Natural killer cell treated with Interleukin-12 subunit alpha and Interleukin-12 subunit beta and Interleukin-15 and Interleukin-18, amount 100 ng/mL, for 72 hours (primary cell): ENCODE measurements at regions not wholly inside any gene's neighbourhood (a gene's known extent, or its start where the extent isn't known, plus 50 kb on each side); places are given as distances from the start of the nearest gene placed in this dataset.

Experiments used
- ATAC-seq, 2 donors: fragments of 150-1000 bp; cut with Tn5 transposase in 1 of 2; sonication (Bioruptor Pico), chemical (Tn5 transposase) in 1 of 2; 2 replicates each; pipeline ENCODE4 v1.10.0; 2021
- DNase-seq: peaks from one replicate; pipeline ENCODE4 v3.0.0; 2022; ENCODE audit warnings: low spot score
- H3K27ac Mint-ChIP-seq, 2 donors: 1 replicate in 1 of 2; 2 replicates in 1 of 2; pipeline ENCODE4 v1.8.0; 2022; ENCODE audit warnings: mixed read lengths in 2 of 2, mild to moderate bottlenecking in 1 of 2, moderate library complexity in 1 of 2
- H3K27me3 Mint-ChIP-seq, 2 donors: 1 replicate in 1 of 2; 2 replicates in 1 of 2; pipeline ENCODE4 v1.8.0; 2022; ENCODE audit warnings: mixed read lengths in 2 of 2
- H3K36me3 Mint-ChIP-seq: one replicate; pipeline ENCODE4 v1.8.0; 2022; ENCODE audit warnings: mixed read lengths
- H3K4me1 Mint-ChIP-seq, 2 donors: 1 replicate in 1 of 2; 2 replicates in 1 of 2; pipeline ENCODE4 v1.8.0; 2022; ENCODE audit warnings: low read depth in 2 of 2, mixed read lengths in 2 of 2, mild to moderate bottlenecking in 1 of 2
- H3K4me3 Mint-ChIP-seq: one replicate; pipeline ENCODE4 v1.8.0; 2022; ENCODE audit warnings: mixed read lengths
- H3K9me3 Mint-ChIP-seq: 2 replicates; pipeline ENCODE4 v1.8.0; 2022; ENCODE audit warnings: mixed read lengths

DNA sequence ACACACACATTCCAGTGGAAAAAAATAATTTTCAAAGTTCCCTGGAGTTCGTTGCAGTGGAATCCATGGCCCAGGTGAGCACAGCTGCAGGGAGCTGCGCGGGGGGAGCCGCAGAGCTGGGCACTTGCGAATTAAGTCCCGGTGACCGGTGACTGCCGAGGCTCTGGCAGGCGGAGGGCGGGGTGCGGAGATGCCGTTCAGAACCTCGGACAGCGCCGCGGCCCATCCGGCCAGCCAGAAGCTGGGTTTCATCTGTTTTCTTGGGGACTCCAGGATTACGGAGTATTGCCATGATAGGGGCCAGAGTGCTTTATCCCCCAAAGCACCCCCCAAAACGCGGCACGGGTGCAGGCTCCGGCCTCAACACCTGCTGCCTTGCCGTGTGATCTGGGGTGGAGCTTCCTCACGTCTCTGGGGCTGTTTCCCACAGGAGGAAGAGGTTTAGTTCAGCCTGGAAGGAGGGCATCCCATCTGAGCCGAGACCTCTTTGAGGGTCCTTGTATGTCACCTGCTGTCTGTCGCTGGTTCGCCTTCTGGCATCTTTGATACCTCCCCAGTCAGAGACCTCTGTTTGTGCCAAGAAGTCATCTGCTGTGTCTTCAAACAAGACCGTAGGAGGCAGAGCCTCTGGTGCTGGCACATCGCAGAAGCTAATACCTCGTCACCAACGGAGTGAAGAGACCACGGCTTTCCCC is 99.4 kb downstream of the YTHDF1 start:
- DNase-seq (peak; percentile 16), ATAC-seq (no peak)
- H3K4me3 Mint-ChIP-seq = no peak overlapping the region
- H3K27me3 Mint-ChIP-seq = peaks cover 22 to 26% of the 10 kb centered on the region in 2 donors
- H3K27ac Mint-ChIP-seq = no peak overlapping the region
- peaks cover 4% of the 10 kb centered on the region for H3K36me3 Mint-ChIP-seq
- no peaks in the 10 kb centered on the region for H3K4me1 Mint-ChIP-seq
- peaks cover 3% of the 10 kb centered on the region for H3K9me3 Mint-ChIP-seq

DNA sequence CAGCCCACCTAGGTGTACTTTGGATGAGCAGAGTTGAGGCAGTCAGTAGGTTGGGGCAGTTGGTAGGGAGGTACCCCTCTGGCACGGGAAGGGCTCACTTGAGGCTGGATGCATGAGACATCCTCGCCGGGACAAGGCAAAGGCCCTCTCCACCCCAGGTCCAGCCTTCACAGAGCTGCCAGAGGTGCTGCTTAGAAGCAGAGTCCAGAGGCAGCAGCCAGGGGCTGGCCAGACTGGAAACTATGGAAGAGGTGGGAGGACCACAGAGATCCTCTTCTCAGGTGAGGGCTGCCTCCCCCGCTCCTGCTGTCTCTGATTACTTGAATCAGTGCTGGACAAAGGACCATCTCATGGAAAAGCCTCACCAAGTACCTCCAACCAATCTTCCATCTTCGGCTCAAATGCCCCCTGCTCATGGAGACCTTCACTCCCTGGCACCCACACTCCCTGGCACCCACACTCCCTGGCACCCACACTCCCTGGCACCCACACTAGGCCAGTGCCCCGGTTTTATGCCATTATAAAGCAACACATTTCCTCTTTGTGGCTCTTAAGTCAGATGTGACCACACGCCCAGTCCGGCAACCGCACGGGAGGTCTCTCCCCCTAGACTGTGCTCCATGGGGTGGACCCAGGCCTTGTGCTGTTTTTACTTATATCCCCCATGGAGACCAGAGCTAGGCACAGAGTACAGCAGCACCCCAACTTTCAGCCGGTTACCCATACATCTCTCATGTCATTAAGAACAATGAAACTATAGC is 100.1 kb downstream of the YTHDF1 start:
- ATAC-seq (no peak), DNase-seq (peak; percentile 57)
- Mint-ChIP-seq H3K36me3 (peaks cover 5% of the 10 kb centered on the region), H3K4me1 (no peaks in the 10 kb centered on the region), H3K9me3 (peaks cover 4% of the 10 kb centered on the region), H3K4me3 (no peak overlapping the region), H3K27me3 (peaks cover 22 to 26% of the 10 kb centered on the region in 2 donors), H3K27ac (no peak overlapping the region)

DNA sequence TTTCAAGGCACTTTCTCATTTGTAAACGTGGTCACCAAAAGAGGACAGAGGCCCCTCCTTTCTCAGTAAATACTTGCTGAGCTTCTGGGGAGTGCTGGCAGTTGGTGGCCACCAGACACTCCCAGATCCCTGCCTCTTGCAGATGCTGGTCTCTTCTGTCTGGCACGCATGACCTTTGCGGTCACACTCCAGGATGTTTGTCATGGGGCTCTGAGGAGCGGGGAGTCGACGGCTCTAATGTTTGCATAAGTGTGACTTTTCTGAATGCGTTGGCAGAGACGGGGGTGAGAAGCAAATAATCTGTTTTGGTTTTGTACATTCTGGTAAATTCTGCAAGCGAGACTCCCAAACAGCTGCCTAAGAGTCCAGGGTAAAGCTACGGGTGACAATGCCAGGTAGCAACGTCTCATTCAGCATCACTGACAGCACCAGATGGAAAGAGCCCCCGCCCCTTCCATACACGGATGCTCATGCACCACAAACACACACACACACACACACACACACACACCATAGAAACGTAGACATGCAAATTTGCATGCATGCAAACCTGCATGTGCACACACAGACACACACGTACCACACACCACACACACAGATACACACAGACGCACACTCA is 101.1 kb downstream of the YTHDF1 start:
- H3K4me1 Mint-ChIP-seq = no peaks in the 10 kb centered on the region
- ATAC-seq = no peak
- DNase-seq = peak; percentile 18
- no peak overlapping the region for H3K27ac Mint-ChIP-seq
- H3K4me3 Mint-ChIP-seq = no peak overlapping the region
- peaks cover 4% of the 10 kb centered on the region for H3K9me3 Mint-ChIP-seq
- H3K27me3 Mint-ChIP-seq = peaks cover 25 to 26% of the 10 kb centered on the region in 2 donors
- peaks cover 5% of the 10 kb centered on the region for H3K36me3 Mint-ChIP-seq

GRCh38 chr20:63114006-63114692 is 101.8 kb downstream of the YTHDF1 start:
- ATAC-seq (no peak), DNase-seq (peak; percentile 29)
- no peak overlapping the region for H3K4me3 Mint-ChIP-seq
- peaks cover 5% of the 10 kb centered on the region for H3K36me3 Mint-ChIP-seq
- peaks cover 4% of the 10 kb centered on the region for H3K9me3 Mint-ChIP-seq
- H3K27ac Mint-ChIP-seq = no peak overlapping the region
- H3K27me3 Mint-ChIP-seq = peaks cover 26% of the 10 kb centered on the region in 2 donors
- H3K4me1 Mint-ChIP-seq = no peaks in the 10 kb centered on the region

GRCh38 chr20:63112491-63113219 is 103.3 kb downstream of the YTHDF1 start:
- H3K27ac Mint-ChIP-seq = no peak overlapping the region
- no peak overlapping the region for H3K4me3 Mint-ChIP-seq
- H3K4me1 Mint-ChIP-seq = no peaks in the 10 kb centered on the region
- DNase-seq (peak; percentile 22), ATAC-seq (no peak)
- peaks cover 4% of the 10 kb centered on the region for H3K9me3 Mint-ChIP-seq
- H3K27me3 Mint-ChIP-seq = peaks cover 17 to 29% of the 10 kb centered on the region in 2 donors
- peaks cover 5% of the 10 kb centered on the region for H3K36me3 Mint-ChIP-seq

DNA sequence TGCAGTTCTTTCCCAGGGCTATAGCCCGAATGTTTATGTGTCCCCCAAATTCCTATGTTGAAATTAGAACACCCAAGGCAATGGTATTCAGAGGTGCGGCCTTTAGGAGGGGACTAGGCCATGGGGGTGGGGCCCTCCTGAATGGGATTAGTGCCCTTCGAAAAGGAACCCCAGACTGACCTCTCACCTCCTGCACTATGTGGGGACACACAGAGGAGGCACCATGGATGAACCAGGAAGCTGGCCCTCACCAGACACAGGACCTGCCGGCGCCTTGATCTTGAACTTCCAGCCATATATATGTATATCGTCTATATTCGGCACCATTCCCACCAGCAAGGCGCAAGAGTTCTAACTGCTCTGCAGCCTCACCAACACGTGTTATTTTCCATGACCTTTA is 101.5 kb upstream of the BHLHE23 start:
- Mint-ChIP-seq H3K4me3 (no peak overlapping the region), H3K4me1 (no peaks in the 10 kb centered on the region), H3K9me3 (peaks cover 4% of the 10 kb centered on the region), H3K27ac (no peak overlapping the region), H3K27me3 (peaks cover 0 to 7% of the 10 kb centered on the region in 2 donors), H3K36me3 (peaks cover 5% of the 10 kb centered on the region)
- DNase-seq (peak; percentile 13), ATAC-seq (no peak)

DNA sequence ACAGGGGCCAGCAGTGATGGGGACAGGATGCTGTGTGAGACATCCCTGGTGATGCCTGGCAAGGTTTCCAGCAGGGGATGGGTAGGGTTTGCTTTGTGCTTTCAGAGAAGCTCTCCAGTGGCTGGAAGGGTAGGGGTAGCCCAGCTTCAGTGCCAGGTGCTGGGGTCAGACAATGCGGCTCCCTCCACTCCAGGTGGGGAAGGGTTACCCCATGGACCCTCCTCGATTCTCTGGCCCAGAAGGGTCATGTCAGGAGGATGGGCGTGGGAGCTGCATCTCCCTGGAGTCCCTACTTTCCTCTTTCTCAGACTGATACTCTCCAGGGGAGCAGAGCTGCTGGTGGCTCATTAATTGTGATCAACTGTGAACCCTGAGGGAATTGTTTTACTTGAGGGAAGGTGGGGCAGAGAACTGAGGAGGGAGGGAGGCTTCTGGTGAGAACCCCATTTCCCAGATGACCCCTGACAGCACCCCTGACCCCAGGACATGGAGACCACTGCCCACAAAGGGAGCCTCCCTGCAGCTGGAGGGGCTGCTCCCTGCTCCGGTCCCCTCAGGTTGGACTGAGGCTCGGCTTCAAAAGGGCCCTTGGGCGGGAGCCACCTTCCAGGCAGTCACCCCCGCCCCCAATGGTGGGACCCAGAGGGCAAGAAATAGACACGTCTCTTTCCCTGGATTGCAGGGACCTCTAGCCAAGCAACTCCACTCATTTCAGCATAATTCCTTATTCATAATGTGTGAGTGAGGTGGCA is 100.9 kb upstream of the BHLHE23 start:
- peaks cover 0 to 7% of the 10 kb centered on the region in 2 donors for H3K27me3 Mint-ChIP-seq
- peak; percentile 56 for DNase-seq
- H3K9me3 Mint-ChIP-seq = peaks cover 4% of the 10 kb centered on the region
- H3K4me1 Mint-ChIP-seq = no peaks in the 10 kb centered on the region
- ATAC-seq = no peak
- H3K4me3 Mint-ChIP-seq = no peak overlapping the region
- H3K36me3 Mint-ChIP-seq = peaks cover 5% of the 10 kb centered on the region
- no peak overlapping the region for H3K27ac Mint-ChIP-seq

GRCh38 chr20:63106765-63107448 is 100.1 kb upstream of the BHLHE23 start:
- Mint-ChIP-seq H3K36me3 (peaks cover 5% of the 10 kb centered on the region), H3K4me3 (no peak overlapping the region), H3K9me3 (peaks cover 4% of the 10 kb centered on the region), H3K27ac (no peak overlapping the region), H3K4me1 (peaks cover 0 to under 1% of the 10 kb centered on the region in 2 donors), H3K27me3 (peaks cover 0 to 7% of the 10 kb centered on the region in 2 donors)
- no peak for ATAC-seq
- peak; percentile 59 for DNase-seq

- DNase-seq = peak; percentile 45
- no peak overlapping the region for H3K4me3 Mint-ChIP-seq
- peaks cover 2 to 4% of the 10 kb centered on the region in 2 donors for H3K4me1 Mint-ChIP-seq
- no peak overlapping the region for H3K27ac Mint-ChIP-seq
- no peak for ATAC-seq
- no peaks in the 10 kb centered on the region for H3K9me3 Mint-ChIP-seq
- H3K27me3 Mint-ChIP-seq = peaks cover 0 to 7% of the 10 kb centered on the region in 2 donors
- H3K36me3 Mint-ChIP-seq = no peaks in the 10 kb centered on the region
These were observed 99.5 kb upstream of the BHLHE23 start for GRCh38 chr20:63106108-63106764.

DNA sequence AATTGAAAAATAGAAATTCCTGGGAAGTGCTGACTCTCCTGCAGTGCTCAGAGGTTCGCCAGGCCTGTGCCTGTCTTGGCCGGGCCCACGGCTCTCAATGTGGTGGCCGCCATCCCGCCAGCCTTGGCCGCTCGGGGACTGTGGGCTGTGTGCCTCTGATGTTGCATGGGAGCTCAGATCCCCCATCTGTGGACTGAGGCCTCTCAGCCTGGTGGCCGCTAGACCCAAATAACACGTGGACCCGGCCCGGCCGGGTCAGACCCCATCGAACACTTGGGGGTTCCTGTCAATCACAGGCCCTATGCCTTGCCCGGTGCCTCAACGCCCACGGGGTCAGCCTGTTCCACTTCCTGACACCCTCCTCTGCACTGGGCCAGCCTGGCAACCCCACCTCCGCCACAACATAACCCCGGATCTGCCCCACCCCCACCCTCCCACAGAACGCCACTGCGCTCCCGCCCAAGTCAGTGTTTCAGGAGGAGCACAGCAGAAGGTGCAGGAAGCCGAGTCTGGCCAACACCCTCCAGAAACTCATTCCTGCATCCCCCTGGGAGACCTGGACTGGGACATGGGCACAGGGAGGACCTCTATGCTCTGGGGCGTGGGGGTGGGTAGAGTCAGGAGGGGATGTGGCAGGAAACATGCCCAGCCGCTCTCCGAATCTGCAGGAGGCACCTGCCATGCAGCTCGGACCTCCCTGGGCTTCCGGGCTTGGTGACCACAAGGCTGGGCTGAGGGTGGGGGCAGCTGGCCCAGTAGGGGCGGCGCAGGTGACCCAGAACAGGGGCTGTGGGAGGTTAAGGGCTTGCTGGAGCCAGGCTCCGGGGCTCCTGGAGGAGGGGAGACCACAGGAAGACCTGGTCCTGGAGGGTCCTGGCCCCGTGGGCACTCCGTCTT is 98.7 kb upstream of the BHLHE23 start:
- Mint-ChIP-seq H3K36me3 (no peaks in the 10 kb centered on the region), H3K27me3 (peaks cover 0 to 7% of the 10 kb centered on the region in 2 donors), H3K27ac (no peak overlapping the region), H3K9me3 (no peaks in the 10 kb centered on the region), H3K4me1 (peaks cover 2 to 4% of the 10 kb centered on the region in 2 donors), H3K4me3 (no peak overlapping the region)
- no peak for ATAC-seq
- peak; percentile 53 for DNase-seq
